IMR-90 (cell line): ENCODE measurements at regions not wholly inside any gene's neighbourhood (a gene's known extent, or its start where the extent isn't known, plus 50 kb on each side); places are given as distances from the start of the nearest gene placed in this dataset.

Experiments used
- ATAC-seq: fragments of 200-7000 bp; cut with Tn5 transposase; 2 replicates; pipeline ENCODE4 v1.9.1; 2020; ENCODE audit warnings: low read depth, mild to moderate bottlenecking, moderate library complexity
- BruUV-seq: library from RNA; stranded (reverse); fragments of 400-500 nt; replicated peaks from 2 replicates; lab custom pipeline; 2021; lab: Mats Ljungman, UMichigan
- CTCF ChIA-PET: fragments of 300-600 bp; formaldehyde crosslinking; extraction: SDS; loops from one replicate; lab custom pipeline; 2021; ENCODE audit warnings: antibody characterized with exemption; lab: Yijun Ruan, JAX
- POLR2A ChIA-PET: fragments of 300-600 bp; sonication (Branson Sonifier 250); formaldehyde crosslinking; loops from one replicate; lab custom pipeline; 2022; ENCODE audit warnings: antibody characterized with exemption; ENCODE audit not compliant: unreplicated experiment; lab: Charles Lee
- DNase-seq: peaks from one replicate; pipeline ENCODE4 v3.0.0; 2013
- H2AFZ ChIP-seq: replicated peaks from 2 replicates; pipeline ENCODE3; 2013; ENCODE audit warnings: low read length, mild to moderate bottlenecking; ENCODE audit not compliant: poor library complexity
- H2AK5ac ChIP-seq: 2 replicates; pipeline ENCODE4 v1.6.1; 2013; ENCODE audit warnings: low read depth, low read length, inconsistent platforms
- H2AK9ac ChIP-seq: replicated peaks from 2 replicates; pipeline ENCODE3; 2013; ENCODE audit warnings: mild to moderate bottlenecking, low read depth, low read length, moderate library complexity; ENCODE audit not compliant: poor library complexity
- H2BK120ac ChIP-seq: 2 replicates; pipeline ENCODE4 v1.6.1; 2013; ENCODE audit warnings: low read depth, low read length, inconsistent platforms
- H2BK15ac ChIP-seq: 3 replicates; pipeline ENCODE4 v1.6.1; 2013; ENCODE audit warnings: low read depth, low read length, inconsistent platforms
- H2BK20ac ChIP-seq: 2 replicates; pipeline ENCODE4 v1.6.1; 2013; ENCODE audit warnings: low read depth, mild to moderate bottlenecking, inconsistent platforms, low read length, moderate library complexity
- H2BK5ac ChIP-seq: 2 replicates; pipeline ENCODE4 v1.6.1; 2013; ENCODE audit warnings: mild to moderate bottlenecking, low read depth, low read length, inconsistent platforms; ENCODE audit not compliant: poor library complexity, severe bottlenecking
- H3K14ac ChIP-seq: replicated peaks from 2 replicates; pipeline ENCODE4 v1.6.1; 2013; ENCODE audit warnings: low read depth, low read length, inconsistent platforms
- H3K18ac ChIP-seq: 2 replicates; pipeline ENCODE4 v1.6.1; 2013; ENCODE audit warnings: low read depth, low read length, control low read depth
- H3K23ac ChIP-seq: 2 replicates; pipeline ENCODE4 v1.6.1; 2013; ENCODE audit warnings: low read depth, low read length, inconsistent platforms
- H3K27ac ChIP-seq: 2 replicates; pipeline ENCODE4 v1.5.1; 2013; ENCODE audit warnings: mild to moderate bottlenecking, control low read depth, low read length; ENCODE audit not compliant: insufficient read depth
- H3K27me3 ChIP-seq: 2 replicates; pipeline ENCODE4 v1.6.1; 2013; ENCODE audit warnings: low read length; ENCODE audit not compliant: control insufficient read depth, insufficient read depth
- H3K36me3 ChIP-seq: 2 replicates; pipeline ENCODE4 v1.6.1; 2013; ENCODE audit warnings: low read length, mixed read lengths; ENCODE audit not compliant: control insufficient read depth, insufficient read depth
- H3K4ac ChIP-seq: 2 replicates; pipeline ENCODE4 v1.6.1; 2013; ENCODE audit warnings: low read depth, low read length, inconsistent platforms
- H3K4me1 ChIP-seq: 2 replicates; pipeline ENCODE4 v1.6.1; 2013; ENCODE audit warnings: low read length, mixed read lengths; ENCODE audit not compliant: control insufficient read depth, insufficient read depth
- H3K4me2 ChIP-seq: 2 replicates; pipeline ENCODE4 v1.6.1; 2013; ENCODE audit warnings: low read depth, mild to moderate bottlenecking, control low read depth, low read length, moderate library complexity
- H3K4me3 ChIP-seq: 2 replicates; pipeline ENCODE4 v1.5.1; 2013; ENCODE audit warnings: low read depth, mild to moderate bottlenecking, control low read depth, low read length, moderate library complexity; ENCODE audit not compliant: insufficient read depth
- H3K56ac ChIP-seq: 2 replicates; pipeline ENCODE4 v1.6.1; 2013; ENCODE audit warnings: low read length, inconsistent platforms; ENCODE audit not compliant: insufficient read depth; ENCODE audit errors: extremely low read depth
- H3K79me1 ChIP-seq, 2 experiments: 2 replicates each; pipeline ENCODE4 v1.6.1; 2013; ENCODE audit warnings: low read length in 2 of 2, inconsistent platforms in 1 of 2, low read depth in 1 of 2
- H3K9ac ChIP-seq: 2 replicates; pipeline ENCODE4 v1.6.1; 2013; ENCODE audit warnings: low read depth, low read length, control low read depth
- H3K9me1 ChIP-seq: 2 replicates; pipeline ENCODE4 v1.6.1; 2013; ENCODE audit warnings: low read length, inconsistent platforms; ENCODE audit not compliant: insufficient read depth
- H3K9me3 ChIP-seq: 2 replicates; pipeline ENCODE4 v1.6.1; 2013; ENCODE audit warnings: low read length; ENCODE audit not compliant: control insufficient read depth, insufficient read depth
- H4K20me1 ChIP-seq: 2 replicates; pipeline ENCODE4 v1.6.1; 2013; ENCODE audit warnings: low read length, inconsistent platforms; ENCODE audit not compliant: insufficient read depth
- H4K5ac ChIP-seq: 2 replicates; pipeline ENCODE4 v1.6.1; 2013; ENCODE audit warnings: mild to moderate bottlenecking, low read depth, low read length, control low read depth
- H4K8ac ChIP-seq, 2 experiments: 2 replicates each; pipeline ENCODE4 v1.6.1; 2013; ENCODE audit warnings: low read depth in 2 of 2, low read length in 2 of 2, control low read depth in 1 of 2, inconsistent platforms in 1 of 2
- H4K91ac ChIP-seq: 2 replicates; pipeline ENCODE4 v1.6.1; 2013; ENCODE audit warnings: low read depth, low read length, inconsistent platforms; ENCODE audit not compliant: insufficient read depth
- BHLHE40 ChIP-seq: fragments of 150-350 bp; IDR thresholded peaks from 2 replicates; pipeline ENCODE4 v1.6.1; 2016; ENCODE audit warnings: mild to moderate bottlenecking, low read depth, low read length
- CEBPB ChIP-seq: IDR thresholded peaks from 2 replicates; pipeline ENCODE4 v1.6.1; 2012; ENCODE audit warnings: low read depth, low read length, improper control_type of control experiment
- CHD1 ChIP-seq: IDR thresholded peaks from 2 replicates; pipeline ENCODE4 v1.6.1; 2012; ENCODE audit warnings: low read depth, low read length, improper control_type of control experiment
- FOS ChIP-seq: fragments of 150-350 bp; IDR thresholded peaks from 2 replicates; pipeline ENCODE4 v1.6.1; 2016; ENCODE audit warnings: low read depth, low read length
- MAFK ChIP-seq: IDR thresholded peaks from 2 replicates; pipeline ENCODE4 v1.6.1; 2012; ENCODE audit warnings: low read depth, low read length, improper control_type of control experiment
- MAZ ChIP-seq: IDR thresholded peaks from 2 replicates; pipeline ENCODE4 v1.6.1; 2012; ENCODE audit warnings: low read depth, mild to moderate bottlenecking, low read length, improper control_type of control experiment, moderate library complexity, borderline replicate concordance
- MXI1 ChIP-seq: IDR thresholded peaks from 2 replicates; pipeline ENCODE4 v1.6.1; 2012; ENCODE audit warnings: low read depth, mild to moderate bottlenecking, low read length, moderate library complexity, borderline replicate concordance
- NFE2L2 ChIP-seq: fragments of 150-350 bp; IDR thresholded peaks from 2 replicates; pipeline ENCODE4 v1.6.1; 2016; ENCODE audit warnings: low read depth, mild to moderate bottlenecking, low read length
- POLR2A ChIP-seq: IDR thresholded peaks from 2 replicates; pipeline ENCODE4 v1.6.1; 2012; ENCODE audit warnings: mild to moderate bottlenecking, low read depth, low read length
- RAD21 ChIP-seq: IDR thresholded peaks from 2 replicates; pipeline ENCODE4 v1.6.1; 2012; ENCODE audit warnings: low read length, improper control_type of control experiment
- RCOR1 ChIP-seq: IDR thresholded peaks from 2 replicates; pipeline ENCODE4 v1.6.1; 2012; ENCODE audit warnings: mild to moderate bottlenecking, low read length, improper control_type of control experiment; ENCODE audit not compliant: insufficient replicate concordance
- RFX5 ChIP-seq: IDR thresholded peaks from 2 replicates; pipeline ENCODE4 v1.8.0; 2012; ENCODE audit warnings: low read depth, mild to moderate bottlenecking, low read length, moderate library complexity
- SMC3 ChIP-seq: fragments of 150-350 bp; IDR thresholded peaks from 2 replicates; pipeline ENCODE4 v1.6.1; 2016; ENCODE audit warnings: low read depth, mild to moderate bottlenecking, antibody characterized with exemption, low read length, moderate library complexity
- WGBS, 2 experiments: methylation state at CpG; one replicate each; pipeline versions ENCODE4 v1.1.5 to v1.1.7; 2013; ENCODE audit warnings: missing lambda C conversion rate in 2 of 2; ENCODE audit not compliant: insufficient read length in 1 of 2; ENCODE audit errors: extremely low coverage in 2 of 2; 5-methylcytosine and 5-hydroxymethylcytosine counted together
- dilution Hi-C: fragments of 300-500 bp; cut with HindIII; formaldehyde crosslinking; loops from one replicate; pipeline ENCODE4 v1.14.3; 2018; ENCODE audit warnings: low sequenced_read_pairs; ENCODE audit not compliant: unreplicated experiment
- in situ Hi-C: fragments of 300-500 bp; cut with MboI; formaldehyde crosslinking; loops from 3 replicates; pipeline ENCODE4 v1.14.3; 2019; ENCODE audit warnings: low sequenced_read_pairs, inconsistent platforms, mixed read lengths
- intact Hi-C: fragments of 100-400 bp; cut with micrococcal nuclease; formaldehyde crosslinking; loops from 2 replicates; pipeline ENCODE4 v1.10.0; 2022
- TF ChIP-seq, protein P1 (sequence below): conservative IDR thresholded peaks from 2 replicates; pipeline ENCODE4 v1.5.1; 2012; ENCODE audit warnings: mild to moderate bottlenecking, low read depth, low read length, improper control_type of control experiment
- TF ChIP-seq, protein P2 (sequence below): fragments of 150-350 bp; IDR thresholded peaks from 2 replicates; pipeline ENCODE4 v1.6.1; 2017; ENCODE audit warnings: mild to moderate bottlenecking, antibody characterized with exemption, low read length, low read depth
- TF ChIP-seq, protein P3 (sequence below): fragments of 150-350 bp; IDR thresholded peaks from 2 replicates; pipeline ENCODE4 v1.6.1; 2016; ENCODE audit warnings: low read depth, mild to moderate bottlenecking, low read length, moderate library complexity, borderline replicate concordance

DNA sequence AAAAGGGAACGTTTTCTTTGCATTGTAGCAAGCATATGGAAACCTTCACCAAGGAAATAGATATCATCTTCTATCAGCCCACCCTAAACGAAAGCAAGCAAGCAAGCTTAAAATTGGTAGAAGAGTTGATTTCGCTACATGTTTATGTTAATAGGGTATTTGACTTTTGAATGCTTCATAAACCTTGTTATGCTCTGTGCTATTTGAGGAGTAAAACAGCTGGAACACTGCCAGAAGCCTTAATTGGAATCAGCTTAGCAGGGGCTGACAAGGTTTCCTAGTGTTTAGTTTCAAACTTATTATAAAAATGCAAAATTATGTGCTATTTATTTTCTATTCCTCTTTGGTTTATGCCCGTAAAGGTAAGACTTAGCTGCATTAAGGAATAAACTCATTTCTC lies 70.6 kb upstream of the LINC00305 start:
- Histone ChIP-seq H4K8ac (no peak overlapping the region), H2BK120ac (no peak overlapping the region), H3K4me3 (no peak overlapping the region), H3K4me2 (no peak overlapping the region), H3K14ac (no peak overlapping the region), H3K9me1 (no peaks in the 10 kb centered on the region), H2BK20ac (no peak overlapping the region), H3K56ac (no peak overlapping the region), H3K9ac (no peak overlapping the region), H4K5ac (no peak overlapping the region), H3K4ac (no peak overlapping the region), H2BK15ac (no peak overlapping the region), H3K36me3 (no peaks in the 10 kb centered on the region), H2BK5ac (no peak overlapping the region), H3K27ac (no peak overlapping the region), H3K79me1 (no peaks in the 10 kb centered on the region), H3K4me1 (no peaks in the 10 kb centered on the region), H4K91ac (no peak overlapping the region), H3K9me3 (peaks cover 9% of the 10 kb centered on the region), H2AK9ac (no peak overlapping the region), H3K27me3 (no peaks in the 10 kb centered on the region), H2AFZ (no peak overlapping the region), H4K20me1 (no peaks in the 10 kb centered on the region), H3K18ac (no peak overlapping the region), H2AK5ac (no peak overlapping the region), H3K23ac (no peak overlapping the region)
- no peak for ATAC-seq
- dilution Hi-C loops (no loop called here), in situ Hi-C loops (no loop called here), intact Hi-C loops (no loop called here)
- no peak for DNase-seq
- ChIA-PET POLR2A (no interaction called here), CTCF (no interaction called here)
- BruUV-seq, result no TSS peak
- no CpG with 5 or more reads among the region's 4 CpGs for WGBS, 2 experiments
- TF ChIP-seq RCOR1 (no peak), MAFK (no peak), BHLHE40 (no peak), CHD1 (no peak), SMC3 (no peak), RFX5 (no peak), FOS (no peak), POLR2A (no peak), MAZ (no peak), RAD21 (no peak), CEBPB (no peak), NFE2L2 (no peak), MXI1 (no peak)
- TF ChIP-seq, protein P1, sequence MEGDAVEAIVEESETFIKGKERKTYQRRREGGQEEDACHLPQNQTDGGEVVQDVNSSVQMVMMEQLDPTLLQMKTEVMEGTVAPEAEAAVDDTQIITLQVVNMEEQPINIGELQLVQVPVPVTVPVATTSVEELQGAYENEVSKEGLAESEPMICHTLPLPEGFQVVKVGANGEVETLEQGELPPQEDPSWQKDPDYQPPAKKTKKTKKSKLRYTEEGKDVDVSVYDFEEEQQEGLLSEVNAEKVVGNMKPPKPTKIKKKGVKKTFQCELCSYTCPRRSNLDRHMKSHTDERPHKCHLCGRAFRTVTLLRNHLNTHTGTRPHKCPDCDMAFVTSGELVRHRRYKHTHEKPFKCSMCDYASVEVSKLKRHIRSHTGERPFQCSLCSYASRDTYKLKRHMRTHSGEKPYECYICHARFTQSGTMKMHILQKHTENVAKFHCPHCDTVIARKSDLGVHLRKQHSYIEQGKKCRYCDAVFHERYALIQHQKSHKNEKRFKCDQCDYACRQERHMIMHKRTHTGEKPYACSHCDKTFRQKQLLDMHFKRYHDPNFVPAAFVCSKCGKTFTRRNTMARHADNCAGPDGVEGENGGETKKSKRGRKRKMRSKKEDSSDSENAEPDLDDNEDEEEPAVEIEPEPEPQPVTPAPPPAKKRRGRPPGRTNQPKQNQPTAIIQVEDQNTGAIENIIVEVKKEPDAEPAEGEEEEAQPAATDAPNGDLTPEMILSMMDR, result no peak
- TF ChIP-seq, protein P2, sequence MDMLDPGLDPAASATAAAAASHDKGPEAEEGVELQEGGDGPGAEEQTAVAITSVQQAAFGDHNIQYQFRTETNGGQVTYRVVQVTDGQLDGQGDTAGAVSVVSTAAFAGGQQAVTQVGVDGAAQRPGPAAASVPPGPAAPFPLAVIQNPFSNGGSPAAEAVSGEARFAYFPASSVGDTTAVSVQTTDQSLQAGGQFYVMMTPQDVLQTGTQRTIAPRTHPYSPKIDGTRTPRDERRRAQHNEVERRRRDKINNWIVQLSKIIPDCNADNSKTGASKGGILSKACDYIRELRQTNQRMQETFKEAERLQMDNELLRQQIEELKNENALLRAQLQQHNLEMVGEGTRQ, result no peak
- TF ChIP-seq, protein P3, sequence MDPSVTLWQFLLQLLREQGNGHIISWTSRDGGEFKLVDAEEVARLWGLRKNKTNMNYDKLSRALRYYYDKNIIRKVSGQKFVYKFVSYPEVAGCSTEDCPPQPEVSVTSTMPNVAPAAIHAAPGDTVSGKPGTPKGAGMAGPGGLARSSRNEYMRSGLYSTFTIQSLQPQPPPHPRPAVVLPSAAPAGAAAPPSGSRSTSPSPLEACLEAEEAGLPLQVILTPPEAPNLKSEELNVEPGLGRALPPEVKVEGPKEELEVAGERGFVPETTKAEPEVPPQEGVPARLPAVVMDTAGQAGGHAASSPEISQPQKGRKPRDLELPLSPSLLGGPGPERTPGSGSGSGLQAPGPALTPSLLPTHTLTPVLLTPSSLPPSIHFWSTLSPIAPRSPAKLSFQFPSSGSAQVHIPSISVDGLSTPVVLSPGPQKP, result no peak
